H1 (cell line): ENCODE measurements at regions not wholly inside any gene's neighbourhood (a gene's known extent, or its start where the extent isn't known, plus 50 kb on each side); places are given as distances from the start of the nearest gene placed in this dataset.

Experiments
- ATF3 ChIP-seq: IDR thresholded peaks from 2 replicates; pipeline ENCODE4 v1.6.1; 2011; ENCODE audit warnings: low read depth, mild to moderate bottlenecking, low read length; ENCODE audit not compliant: insufficient read depth
- CHD2 ChIP-seq: IDR thresholded peaks from 2 replicates; pipeline ENCODE4 v1.6.1; 2012; ENCODE audit warnings: low read length, improper control_type of control experiment
- CREB1 ChIP-seq: IDR thresholded peaks from 2 replicates; pipeline ENCODE4 v1.6.1; 2012; ENCODE audit warnings: inconsistent platforms
- HDAC2 ChIP-seq, 2 experiments: fragments of 300-600 bp in 1 of 2; sonication (generic) in 1 of 2; IDR thresholded peaks; 2 replicates each; pipeline ENCODE4 v1.6.1; 2011 to 2012; ENCODE audit warnings: low read depth in 2 of 2, low read length in 2 of 2, mild to moderate bottlenecking in 2 of 2, moderate library complexity in 2 of 2, borderline replicate concordance in 1 of 2, inconsistent platforms in 1 of 2
- JUND ChIP-seq: IDR thresholded peaks from 2 replicates; pipeline ENCODE4 v1.6.1; 2011; ENCODE audit warnings: mild to moderate bottlenecking, improper control_type of control experiment, low read length
- MAFK ChIP-seq: IDR thresholded peaks from 2 replicates; pipeline ENCODE4 v1.6.1; 2012; ENCODE audit warnings: low read depth, mild to moderate bottlenecking, improper control_type of control experiment, low read length
- NRF1 ChIP-seq: IDR thresholded peaks from 2 replicates; pipeline ENCODE4 v1.6.1; 2011; ENCODE audit warnings: mild to moderate bottlenecking, low read depth, low read length, improper control_type of control experiment
- POLR2A ChIP-seq, 2 experiments: IDR thresholded peaks; 1 replicate in 1 of 2; 2 replicates in 1 of 2; pipeline ENCODE4 v1.6.1; 2011; ENCODE audit warnings: low read depth in 2 of 2, low read length in 2 of 2, mild to moderate bottlenecking in 2 of 2; ENCODE audit errors: control extremely low read depth in 1 of 2
- RFX5 ChIP-seq: IDR thresholded peaks from 2 replicates; pipeline ENCODE4 v1.6.1; 2011; ENCODE audit warnings: low read depth, low read length, improper control_type of control experiment, borderline replicate concordance
- TAF7 ChIP-seq: optimal IDR thresholded peaks from 2 replicates; pipeline ENCODE3; 2011; ENCODE audit warnings: low read depth, mild to moderate bottlenecking, inconsistent platforms, low read length, moderate library complexity, borderline replicate concordance
- TCF12 ChIP-seq: IDR thresholded peaks from 2 replicates; pipeline ENCODE4 v1.6.1; 2011; ENCODE audit warnings: low read depth, mild to moderate bottlenecking, low read length
- TF ChIP-seq, protein P1 (sequence below), 3 experiments: IDR thresholded peaks; 1 replicate in 2 of 3; 2 replicates in 1 of 3; pipeline versions ENCODE4 v1.5.1 to v1.6.1; 2011; ENCODE audit warnings: low read length in 3 of 3, mild to moderate bottlenecking in 3 of 3, inconsistent platforms in 2 of 3, low read depth in 1 of 3, moderate library complexity in 1 of 3; ENCODE audit not compliant: insufficient read depth in 1 of 3; ENCODE audit errors: control extremely low read depth in 1 of 3
- TF ChIP-seq, protein P2 (sequence below): IDR thresholded peaks from 2 replicates; pipeline ENCODE4 v1.6.1; 2012; ENCODE audit warnings: inconsistent platforms

DNA sequence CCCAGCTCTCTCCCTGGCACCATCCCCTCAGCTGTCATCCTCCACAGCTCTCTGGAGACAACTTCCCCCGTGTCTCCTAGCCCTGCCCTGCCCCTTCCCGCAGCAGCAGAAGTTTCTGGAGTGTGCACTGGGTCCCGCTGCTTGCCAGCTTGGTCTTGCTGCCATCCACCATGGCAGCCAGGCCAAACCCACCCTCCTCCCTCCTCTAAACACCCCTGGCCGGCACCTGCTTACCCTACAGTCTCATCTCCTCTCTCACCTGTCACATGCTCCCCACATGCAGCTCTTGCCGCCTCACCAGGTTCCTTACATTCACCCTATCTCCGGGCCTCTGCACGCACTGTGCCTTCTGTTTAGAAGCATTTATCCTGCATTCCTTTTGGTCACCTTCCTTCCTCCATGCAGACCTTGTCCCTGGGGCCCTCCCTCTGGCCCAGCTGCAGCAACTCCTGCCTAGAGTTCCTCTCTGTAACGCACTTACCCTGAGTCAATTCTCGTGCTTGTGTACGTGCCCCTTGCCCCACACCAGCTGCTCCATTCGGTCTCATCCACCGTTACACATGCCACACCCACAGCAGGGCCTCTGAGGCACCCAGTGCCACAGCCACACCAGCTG lies 93.9 kb upstream of the RET start:
- TF ChIP-seq, protein P1, sequence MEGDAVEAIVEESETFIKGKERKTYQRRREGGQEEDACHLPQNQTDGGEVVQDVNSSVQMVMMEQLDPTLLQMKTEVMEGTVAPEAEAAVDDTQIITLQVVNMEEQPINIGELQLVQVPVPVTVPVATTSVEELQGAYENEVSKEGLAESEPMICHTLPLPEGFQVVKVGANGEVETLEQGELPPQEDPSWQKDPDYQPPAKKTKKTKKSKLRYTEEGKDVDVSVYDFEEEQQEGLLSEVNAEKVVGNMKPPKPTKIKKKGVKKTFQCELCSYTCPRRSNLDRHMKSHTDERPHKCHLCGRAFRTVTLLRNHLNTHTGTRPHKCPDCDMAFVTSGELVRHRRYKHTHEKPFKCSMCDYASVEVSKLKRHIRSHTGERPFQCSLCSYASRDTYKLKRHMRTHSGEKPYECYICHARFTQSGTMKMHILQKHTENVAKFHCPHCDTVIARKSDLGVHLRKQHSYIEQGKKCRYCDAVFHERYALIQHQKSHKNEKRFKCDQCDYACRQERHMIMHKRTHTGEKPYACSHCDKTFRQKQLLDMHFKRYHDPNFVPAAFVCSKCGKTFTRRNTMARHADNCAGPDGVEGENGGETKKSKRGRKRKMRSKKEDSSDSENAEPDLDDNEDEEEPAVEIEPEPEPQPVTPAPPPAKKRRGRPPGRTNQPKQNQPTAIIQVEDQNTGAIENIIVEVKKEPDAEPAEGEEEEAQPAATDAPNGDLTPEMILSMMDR (IDR thresholded peaks at IDR 0.05; ENCODE audit: control extremely low read depth in 1 of 3, insufficient read depth in 1 of 3, low read depth in 1 of 3, low read length in 3 of 3) = no peak
- TF ChIP-seq CHD2 (no peak), RFX5 (no peak), ATF3 (no peak), HDAC2 (IDR thresholded peaks at IDR 0.05; ENCODE audit: borderline replicate concordance in 1 of 2, low read depth in 2 of 2, low read length in 2 of 2) (no peak), JUND (no peak), POLR2A (IDR thresholded peaks at IDR 0.05; ENCODE audit: control extremely low read depth in 1 of 2, low read depth in 2 of 2, low read length in 2 of 2) (no peak), CREB1 (no peak), NRF1 (no peak), MAFK (no peak), TCF12 (no peak), TAF7 (no peak)
- TF ChIP-seq, protein P2, sequence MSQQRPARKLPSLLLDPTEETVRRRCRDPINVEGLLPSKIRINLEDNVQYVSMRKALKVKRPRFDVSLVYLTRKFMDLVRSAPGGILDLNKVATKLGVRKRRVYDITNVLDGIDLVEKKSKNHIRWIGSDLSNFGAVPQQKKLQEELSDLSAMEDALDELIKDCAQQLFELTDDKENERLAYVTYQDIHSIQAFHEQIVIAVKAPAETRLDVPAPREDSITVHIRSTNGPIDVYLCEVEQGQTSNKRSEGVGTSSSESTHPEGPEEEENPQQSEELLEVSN = no peak
